Cortex of kidney (tissue), 1 donor: ENCODE measurements at regions not wholly inside any gene's neighbourhood (a gene's known extent, or its start where the extent isn't known, plus 50 kb on each side); places are given as distances from the start of the nearest gene placed in this dataset.

Experiments
- DNase-seq: peaks from one replicate; lab custom pipeline; 2025; lab: John Stamatoyannopoulos, UW

GRCh38 chr2:43052944-43053306, 173.5 kb downstream of the ZFP36L2 start:
- no peak for DNase-seq

DNA sequence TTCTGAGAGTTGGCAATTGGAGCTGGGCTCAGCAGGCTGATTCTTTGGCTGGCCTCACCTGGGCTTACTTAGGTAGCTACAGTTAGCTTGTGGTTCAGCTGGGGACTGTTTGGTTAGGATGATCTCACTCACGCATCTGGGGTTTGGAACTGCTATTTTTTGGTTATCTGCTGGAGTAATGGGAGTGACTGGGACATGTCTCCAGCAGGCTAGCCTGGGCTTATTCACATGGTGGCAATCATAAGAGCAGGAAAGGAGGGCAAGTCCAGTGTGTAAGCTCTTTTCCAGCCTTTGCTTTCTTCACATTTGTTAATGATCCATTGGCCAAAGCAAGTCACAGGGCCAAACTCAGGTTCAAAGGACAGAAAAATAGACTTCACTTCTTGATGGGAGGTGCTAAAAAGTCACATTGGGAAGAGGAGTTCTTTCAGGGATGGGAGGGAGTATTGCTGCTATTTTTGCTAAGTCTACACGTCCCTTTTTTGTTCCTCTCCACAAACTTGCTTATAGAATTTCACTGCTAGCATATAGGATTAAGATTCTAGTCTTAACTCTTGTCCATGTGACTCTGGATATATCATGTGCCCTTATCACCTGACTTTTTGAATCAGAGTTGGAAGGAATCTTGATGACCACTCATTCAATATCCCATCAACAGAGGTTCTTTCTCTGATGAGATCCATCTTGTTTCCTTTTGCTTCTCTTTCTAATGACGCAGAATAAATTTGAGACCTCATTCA, 174.0 kb downstream of the ZFP36L2 start:
- no peak for DNase-seq

GRCh38 chr2:43051338-43051737, 175.1 kb downstream of the ZFP36L2 start:
- DNase-seq, result no peak

DNA sequence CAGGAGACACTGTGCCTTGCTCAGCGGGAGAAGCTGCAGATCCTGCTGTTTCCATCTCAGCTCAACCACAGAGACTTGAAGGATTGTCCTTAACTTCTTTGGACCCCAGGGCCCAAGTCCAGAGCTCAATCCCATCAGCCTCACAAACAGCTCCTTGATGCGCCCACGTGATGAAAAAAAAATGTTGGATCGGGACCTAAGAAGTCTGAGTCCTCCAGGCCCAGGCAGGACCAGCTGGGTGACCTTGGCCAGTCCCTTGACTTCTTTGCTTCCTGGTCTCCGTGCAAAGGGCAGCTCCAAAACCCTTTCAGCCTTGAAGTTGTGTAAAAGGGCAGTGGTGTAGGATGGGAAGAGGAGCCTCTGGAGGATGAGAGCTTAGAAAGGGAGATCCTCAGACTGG, 175.5 kb downstream of the ZFP36L2 start:
- DNase-seq, result no peak

DNA sequence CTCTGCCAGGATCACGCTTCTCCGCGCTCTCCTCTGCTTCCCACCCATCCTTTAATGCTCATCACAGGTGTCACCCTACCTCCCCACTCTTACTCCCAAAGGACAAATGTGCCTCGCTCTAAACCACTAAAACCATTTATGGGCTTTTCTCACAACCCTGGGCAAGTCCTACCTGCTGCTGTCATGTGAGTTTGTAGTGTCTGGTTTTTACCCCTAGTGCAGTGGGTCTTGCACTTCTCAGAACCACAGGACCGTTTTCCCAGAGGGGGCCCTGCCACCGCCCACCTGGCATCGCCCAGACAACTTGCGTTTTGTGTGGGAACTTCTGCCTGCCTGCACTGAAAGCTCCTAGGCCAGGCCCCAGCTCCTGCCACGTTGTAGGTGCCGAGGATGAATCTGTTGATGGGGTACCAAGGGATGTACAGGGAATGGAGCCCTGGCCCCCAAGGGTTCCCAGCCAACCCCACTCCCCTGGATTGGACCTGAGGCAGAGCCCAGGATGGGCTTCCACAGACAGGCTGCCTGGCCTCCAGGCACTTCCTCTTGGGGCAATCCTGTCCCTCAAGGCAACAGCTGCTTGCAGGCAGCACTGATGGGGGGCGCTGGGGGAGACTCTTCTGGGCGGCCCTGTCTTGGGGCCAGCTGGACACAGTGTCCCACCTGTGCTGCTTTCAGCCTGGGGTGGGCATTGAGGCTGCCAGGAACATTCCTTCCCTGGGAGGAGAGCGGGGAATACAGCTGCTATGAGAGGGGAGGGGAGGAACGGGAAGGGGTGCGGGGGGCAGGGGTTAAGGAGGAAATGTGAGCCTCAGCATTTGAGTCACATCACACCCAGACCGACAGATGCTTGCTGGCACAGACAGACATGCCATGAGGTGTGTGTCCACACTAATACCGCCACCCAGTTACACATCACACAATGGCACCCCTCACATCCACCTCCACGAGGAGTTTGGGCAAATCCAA, 176.3 kb downstream of the ZFP36L2 start:
- DNase-seq, result no peak

- DNase-seq, result no peak
Observed at GRCh38 chr2:43047187-43047780, 179.1 kb downstream of the ZFP36L2 start.

- no peak for DNase-seq
Observed at GRCh38 chr2:43045866-43046265, 180.5 kb downstream of the ZFP36L2 start.

GRCh38 chr2:43044093-43044681, 182.2 kb downstream of the ZFP36L2 start:
- DNase-seq, result no peak

DNA sequence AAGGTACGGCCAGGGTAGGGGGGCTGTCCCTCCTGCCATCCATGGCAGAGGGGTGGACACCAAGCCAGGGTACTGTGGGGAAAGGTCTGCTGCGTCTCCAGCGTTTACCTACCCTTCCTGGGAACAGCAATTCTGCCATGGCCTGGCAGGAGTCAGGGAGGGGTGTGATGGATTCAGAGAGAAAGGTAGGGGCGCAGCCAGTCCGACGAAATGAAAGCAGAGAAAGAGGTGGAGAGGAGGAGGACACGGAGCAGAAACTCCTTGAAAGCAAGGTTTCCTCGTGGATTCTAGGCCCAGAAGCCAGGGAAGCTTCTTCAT, 182.9 kb downstream of the ZFP36L2 start:
- DNase-seq, result no peak

- no peak for DNase-seq
Observed at GRCh38 chr2:43041661-43042360, 184.6 kb downstream of the ZFP36L2 start.

DNA sequence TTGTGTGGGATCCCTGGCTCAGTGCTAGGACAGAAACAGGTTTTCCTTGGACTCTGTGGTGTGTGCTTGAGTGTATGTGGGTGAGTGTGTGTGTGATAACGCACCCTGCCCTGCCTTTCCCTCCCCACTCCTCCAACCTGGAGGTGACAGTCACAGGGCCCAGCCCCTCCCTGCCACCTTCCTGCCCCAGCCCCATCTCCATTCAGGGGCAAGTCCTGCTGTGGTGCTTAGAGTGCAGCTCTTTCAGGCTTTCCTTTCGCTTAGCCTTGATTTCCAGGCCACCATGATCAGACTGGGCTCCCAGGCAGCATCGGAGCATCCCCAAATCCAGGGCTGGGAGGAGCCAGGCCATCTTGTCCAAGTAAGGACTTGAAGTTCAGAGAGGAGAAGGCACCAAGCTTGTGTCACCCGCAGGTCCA, 185.2 kb downstream of the ZFP36L2 start:
- no peak for DNase-seq

DNA sequence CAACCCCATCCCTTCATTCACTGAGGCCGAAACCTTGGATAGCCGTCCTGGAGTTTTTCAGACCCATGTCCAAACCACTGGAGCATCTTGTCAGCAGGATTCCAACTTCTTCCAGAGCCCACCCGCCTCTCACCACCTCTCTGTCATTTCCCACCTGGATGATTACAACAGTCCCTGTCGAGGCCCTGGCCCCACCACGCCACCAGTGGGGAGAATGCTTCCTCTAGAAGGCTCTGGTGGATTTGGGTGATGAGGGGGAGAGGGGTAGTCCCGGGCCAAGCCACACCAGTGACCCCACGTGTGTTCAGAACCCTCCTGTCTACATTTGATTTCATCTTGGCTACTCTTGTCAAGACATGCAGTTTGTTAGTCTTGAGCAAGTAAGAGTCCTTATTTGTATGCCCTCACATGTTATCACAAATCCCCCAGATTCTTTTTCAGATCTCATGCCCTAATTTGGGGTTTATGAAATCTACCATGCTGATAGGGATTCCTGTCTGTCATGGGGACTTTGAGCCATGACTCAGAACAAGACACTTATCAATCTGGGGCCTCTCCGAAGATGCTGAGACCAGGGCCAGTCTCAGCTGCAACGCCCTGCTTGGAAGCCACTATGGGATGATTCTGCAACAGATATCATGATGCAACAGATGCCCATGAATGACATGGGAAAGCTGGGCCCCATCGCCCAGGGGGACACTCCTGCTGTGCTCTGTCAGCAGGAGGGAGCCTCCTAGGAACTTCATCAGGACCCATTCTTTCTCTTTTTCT, 186.1 kb downstream of the ZFP36L2 start:
- no peak for DNase-seq

GRCh38 chr2:43039376-43040080, 186.9 kb downstream of the ZFP36L2 start:
- DNase-seq, result no peak

DNA sequence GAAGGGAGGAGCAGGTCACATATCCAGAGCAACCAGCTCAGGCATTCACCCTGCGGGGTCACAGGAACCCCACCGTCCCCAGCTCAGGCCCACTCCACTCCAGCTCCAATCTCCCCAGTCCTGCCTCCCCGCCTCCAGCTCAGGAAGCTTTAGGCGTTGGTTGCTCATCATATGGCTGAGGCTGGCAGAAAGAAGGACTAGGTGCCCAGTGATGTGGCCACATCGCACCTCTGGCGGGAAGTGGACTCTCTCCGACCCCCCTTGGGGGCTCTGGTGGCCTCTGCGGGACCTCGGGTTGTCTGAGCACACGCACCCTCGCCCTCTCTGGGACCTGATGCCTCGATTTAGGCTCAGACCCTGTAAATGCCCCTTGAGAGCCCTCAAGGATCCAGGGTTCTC, 187.7 kb downstream of the ZFP36L2 start:
- DNase-seq, result no peak

GRCh38 chr2:43038034-43038695, 188.2 kb downstream of the ZFP36L2 start:
- no peak for DNase-seq

GRCh38 chr2:43035922-43036321, 190.5 kb downstream of the ZFP36L2 start:
- DNase-seq, result no peak

DNA sequence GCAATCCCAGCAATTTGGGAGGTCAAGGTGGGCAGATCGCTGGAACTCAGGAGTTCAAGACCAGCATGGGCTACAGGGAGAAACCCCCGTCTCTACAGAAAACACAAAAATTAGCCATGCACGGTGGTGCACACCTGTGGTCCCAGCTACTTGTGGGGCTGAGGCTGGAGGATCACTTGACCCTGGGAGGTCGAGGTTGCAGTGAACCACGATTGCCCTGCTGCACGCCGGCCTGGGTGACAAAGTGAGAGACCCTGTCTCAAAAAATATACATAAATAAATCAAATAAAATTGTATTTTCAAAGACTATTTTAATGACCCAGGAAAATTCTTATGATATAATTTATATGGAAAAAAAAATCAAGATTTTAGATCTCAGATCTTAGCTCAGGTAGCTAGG, 191.5 kb downstream of the ZFP36L2 start:
- no peak for DNase-seq

DNA sequence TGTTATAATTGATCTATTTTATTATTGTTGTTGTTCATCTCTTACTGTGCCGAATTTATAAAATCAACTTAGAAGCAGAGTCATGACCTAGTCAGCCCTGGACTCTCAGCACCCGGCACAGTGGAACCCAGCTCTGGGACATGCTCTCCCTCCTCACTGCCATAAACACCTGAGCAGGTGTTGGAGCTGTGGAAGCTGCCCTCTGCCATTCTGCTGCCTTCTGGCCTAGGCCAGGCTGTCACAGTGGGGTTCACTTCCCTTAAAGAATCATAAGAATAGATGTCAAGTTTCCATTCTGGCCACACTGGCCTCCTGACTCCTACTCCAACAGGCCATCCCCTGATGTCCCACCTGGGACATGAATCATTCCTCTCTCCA, 192.2 kb downstream of the ZFP36L2 start:
- no peak for DNase-seq

- DNase-seq, result no peak
Observed at GRCh38 chr2:43033466-43034241, 192.8 kb downstream of the ZFP36L2 start.

DNA sequence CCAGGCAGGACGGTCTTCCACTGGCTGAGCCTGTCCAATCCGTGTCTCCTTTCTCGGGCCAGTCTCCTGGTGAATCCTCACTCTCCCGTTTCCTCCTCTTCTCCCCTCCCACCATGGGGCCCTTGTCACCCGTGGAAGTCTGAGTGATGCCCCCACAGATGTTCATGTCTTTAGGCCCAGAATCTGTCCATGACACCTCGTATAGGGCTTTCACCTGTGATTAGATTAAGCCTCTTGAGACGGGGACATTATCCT, 193.5 kb downstream of the ZFP36L2 start:
- no peak for DNase-seq
